ACC112 (cell line): ENCODE measurements at regions not wholly inside any gene's neighbourhood (a gene's known extent, or its start where the extent isn't known, plus 50 kb on each side); places are given as distances from the start of the nearest gene placed in this dataset.
A peak's percentile ranks its signal among the peaks of the same experiment; 100 is the strongest.
"Not testable (repeated sequence)": the region's sequence is repeated elsewhere in the genome, so short reads cannot be mapped to it uniquely, and the experiment has no call there.

Experiments used
- H2AFZ ChIP-seq: fragments of 200-600 bp; sonication (generic); one replicate; pipeline ENCODE4 v1.6.0; 2017; ENCODE audit warnings: antibody characterized with exemption, low read length; ENCODE audit not compliant: unreplicated experiment
- H3K27ac ChIP-seq: fragments of 200-600 bp; sonication (generic); 2 replicates; pipeline ENCODE4 v1.5.1; 2014; ENCODE audit warnings: low read depth, mild to moderate bottlenecking, antibody characterized with exemption, low read length, moderate library complexity
- H3K27me3 ChIP-seq: fragments of 200-600 bp; sonication (generic); 2 replicates; pipeline ENCODE4 v1.6.1; 2014; ENCODE audit warnings: mild to moderate bottlenecking, antibody characterized with exemption, low read length, moderate library complexity, mixed read lengths; ENCODE audit not compliant: insufficient read depth
- H3K36me3 ChIP-seq: fragments of 200-600 bp; sonication (generic); 2 replicates; pipeline ENCODE4 v1.6.1; 2016; ENCODE audit warnings: mild to moderate bottlenecking, antibody characterized with exemption, low read length, moderate library complexity, mixed read lengths; ENCODE audit not compliant: insufficient read depth
- H3K4me1 ChIP-seq: fragments of 200-600 bp; sonication (generic); one replicate; pipeline ENCODE4 v1.6.1; 2016; ENCODE audit warnings: low read length, mixed read lengths; ENCODE audit not compliant: insufficient read depth, unreplicated experiment, control insufficient read depth
- H3K4me3 ChIP-seq: fragments of 200-600 bp; sonication (generic); 2 replicates; pipeline ENCODE4 v1.5.1; 2014; ENCODE audit warnings: mild to moderate bottlenecking, low read depth, low read length
- H3K79me2 ChIP-seq: fragments of 200-600 bp; sonication (generic); one replicate; pipeline ENCODE4 v1.6.0; 2016; ENCODE audit warnings: low read length; ENCODE audit not compliant: control insufficient read depth, unreplicated experiment, insufficient read depth

DNA sequence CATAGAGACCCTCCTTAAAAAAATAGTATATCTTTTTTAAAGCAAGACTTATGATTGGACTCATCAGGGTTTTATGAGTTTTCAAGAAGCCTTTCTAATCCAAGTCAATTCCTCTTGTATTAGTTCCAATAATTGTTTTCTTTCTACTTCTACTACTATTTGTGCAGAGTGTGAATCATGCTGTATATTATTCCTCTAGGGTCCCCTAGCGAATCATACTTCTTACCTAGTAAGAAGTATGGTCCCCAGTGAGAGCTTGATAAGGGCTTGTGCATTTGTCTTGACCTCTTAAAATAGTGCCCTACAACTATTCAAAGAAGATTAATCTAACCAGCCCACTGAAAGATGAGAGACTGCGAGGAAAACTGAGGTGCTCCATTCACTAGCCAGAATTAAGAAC, 715.7 kb upstream of the ZP4 start:
- Histone ChIP-seq H3K27me3 (no peaks in the 10 kb centered on the region), H2AFZ (no peak overlapping the region), H3K79me2 (no peaks in the 10 kb centered on the region), H3K36me3 (no peaks in the 10 kb centered on the region), H3K4me1 (no peaks in the 10 kb centered on the region), H3K4me3 (no peak overlapping the region), H3K27ac (no peak overlapping the region)

DNA sequence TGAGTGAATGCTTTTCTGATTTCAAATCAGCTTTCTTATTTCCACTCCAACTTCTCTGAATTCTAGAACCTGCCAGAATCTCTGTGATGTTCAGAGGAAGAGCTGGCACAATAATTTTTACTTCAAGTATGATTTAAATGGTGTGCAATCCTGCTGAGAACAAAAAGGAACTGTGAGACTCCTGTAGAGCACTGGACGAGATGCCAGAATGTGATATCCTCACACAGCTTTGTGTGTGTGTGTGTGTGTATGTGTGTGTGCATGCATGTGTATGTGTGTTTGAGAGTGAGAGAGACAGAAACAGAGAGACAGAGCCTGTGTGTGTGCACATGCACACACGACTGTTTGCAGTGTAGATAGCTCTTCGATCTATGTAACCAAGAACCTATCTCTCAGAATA, 713.6 kb upstream of the ZP4 start:
- Histone ChIP-seq H3K79me2 (no peaks in the 10 kb centered on the region), H3K4me3 (no peak overlapping the region), H3K27ac (no peak overlapping the region), H3K4me1 (no peaks in the 10 kb centered on the region), H3K36me3 (no peaks in the 10 kb centered on the region), H3K27me3 (no peaks in the 10 kb centered on the region), H2AFZ (no peak overlapping the region)

DNA sequence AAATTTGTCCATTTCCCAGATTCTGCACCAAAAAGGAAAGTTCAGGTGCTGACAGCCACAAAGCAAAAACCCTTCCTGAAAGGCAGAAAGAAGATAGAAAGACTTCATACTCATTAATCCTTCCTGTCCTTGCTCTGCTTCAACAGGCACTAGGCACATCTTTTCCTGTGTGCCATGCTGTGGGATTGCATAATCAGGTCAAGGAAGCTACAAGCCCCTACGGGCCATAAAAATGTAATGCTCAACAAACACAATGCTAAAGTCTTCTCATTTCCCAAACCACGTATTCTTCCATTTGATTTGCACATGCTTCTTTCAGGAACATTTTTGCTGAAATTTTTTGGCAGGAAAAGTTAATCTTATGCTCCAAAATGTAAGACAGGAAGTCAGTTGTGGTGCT, 710.9 kb upstream of the ZP4 start:
- H2AFZ ChIP-seq, H3K27ac ChIP-seq, H3K4me3 ChIP-seq, H3K4me1 ChIP-seq, H3K27me3 ChIP-seq, H3K36me3 ChIP-seq, H3K79me2 ChIP-seq: not testable (repeated sequence)

DNA sequence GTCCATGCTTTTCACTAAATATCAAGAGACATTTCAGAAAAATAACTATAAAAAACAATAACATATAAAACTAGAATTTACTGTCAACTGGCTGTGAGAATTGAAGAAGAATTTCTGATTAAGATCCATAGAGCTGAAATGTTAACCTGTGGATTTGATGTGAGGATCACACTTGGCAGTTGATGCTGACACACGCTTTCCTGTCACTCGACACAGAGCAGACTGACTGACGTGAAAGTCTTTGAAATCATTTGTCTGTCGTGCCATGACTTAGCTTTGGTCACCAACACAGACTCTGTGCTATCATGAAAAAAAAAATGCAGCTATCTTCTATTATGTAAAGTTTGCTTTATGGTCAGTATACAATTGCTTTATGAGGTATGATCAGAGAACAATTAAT, 706.0 kb upstream of the ZP4 start:
- Histone ChIP-seq H3K27ac (no peak overlapping the region), H3K27me3 (no peaks in the 10 kb centered on the region), H3K36me3 (no peaks in the 10 kb centered on the region), H2AFZ (no peak overlapping the region), H3K79me2 (no peaks in the 10 kb centered on the region), H3K4me3 (no peak overlapping the region), H3K4me1 (no peaks in the 10 kb centered on the region)

DNA sequence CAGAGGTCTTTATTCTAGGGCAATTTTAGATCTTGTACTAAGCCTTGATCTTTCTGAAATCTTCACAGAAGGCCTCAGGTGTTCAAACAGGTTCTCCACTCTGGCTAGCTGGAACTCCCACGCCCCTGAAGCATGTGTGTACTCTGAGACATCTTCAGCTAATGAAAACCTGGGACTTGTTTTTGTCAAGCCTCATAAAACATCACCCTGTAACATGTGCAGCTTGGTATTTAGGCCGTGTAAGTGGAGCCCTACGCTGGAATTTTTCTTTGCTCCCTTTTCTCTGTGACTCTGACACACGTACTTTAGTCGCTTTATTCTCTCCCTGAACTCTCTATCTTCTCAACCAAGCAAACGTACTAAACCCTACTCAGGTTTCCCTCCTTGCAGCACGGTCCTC, 701.9 kb upstream of the ZP4 start:
- Histone ChIP-seq H3K27me3 (no peaks in the 10 kb centered on the region), H3K79me2 (no peaks in the 10 kb centered on the region), H2AFZ (no peak overlapping the region), H3K4me3 (no peak overlapping the region), H3K36me3 (no peaks in the 10 kb centered on the region), H3K4me1 (peaks cover 6% of the 10 kb centered on the region), H3K27ac (no peak overlapping the region)

DNA sequence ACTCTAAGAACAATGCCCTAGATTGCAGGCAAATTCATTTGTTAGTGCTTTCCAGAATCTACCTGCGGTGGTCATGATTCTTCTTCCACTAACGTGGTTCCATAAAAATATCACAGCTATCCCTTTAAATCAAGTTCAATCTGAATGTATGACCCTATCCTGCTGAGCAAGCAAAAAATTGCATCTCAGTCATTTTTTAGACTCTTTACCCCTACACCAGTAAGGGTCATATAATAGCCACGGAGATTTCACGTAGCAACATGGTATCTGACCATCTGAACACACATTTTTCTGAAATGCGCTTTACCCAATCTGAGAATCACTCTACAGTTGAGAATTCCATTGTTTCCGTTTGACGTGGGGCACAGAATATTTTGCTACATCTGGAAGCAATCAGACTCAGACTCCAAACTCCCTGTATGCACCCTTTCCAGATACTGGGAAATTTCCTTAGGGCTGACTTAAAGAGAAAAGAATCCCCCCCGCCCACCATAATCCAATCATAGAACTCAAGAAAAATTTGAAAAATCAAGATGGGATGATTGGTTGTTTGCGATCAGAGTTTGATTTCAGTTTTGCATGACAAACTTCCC, 699.2 kb upstream of the ZP4 start:
- H3K27me3 ChIP-seq: no peaks in the 10 kb centered on the region
- no peaks in the 10 kb centered on the region for H3K79me2 ChIP-seq
- H3K36me3 ChIP-seq: no peaks in the 10 kb centered on the region
- peak overlapping the region; percentile 44 for H3K27ac ChIP-seq
- H3K4me3 ChIP-seq: peak overlapping the region; percentile 54
- peak overlapping the region; percentile 53 for H2AFZ ChIP-seq
- H3K4me1 ChIP-seq: peaks cover 6% of the 10 kb centered on the region

DNA sequence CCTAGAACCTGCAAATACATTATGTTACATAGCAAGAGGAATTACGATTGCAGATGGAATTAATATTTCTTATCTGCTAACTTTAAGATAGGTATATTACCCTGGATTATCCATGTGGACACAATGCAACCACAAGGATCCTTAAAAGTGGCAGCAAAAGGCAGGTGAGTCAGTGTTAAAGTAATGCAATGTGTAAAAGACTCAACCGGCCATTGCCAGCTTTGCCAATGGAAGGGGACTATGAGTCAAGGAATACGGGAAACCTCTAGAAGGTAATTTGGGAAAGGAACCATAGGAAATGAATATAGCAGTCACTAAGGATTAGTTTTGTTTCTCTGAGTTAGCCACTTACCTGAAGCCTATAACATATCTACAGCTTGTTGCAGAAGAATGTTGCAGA, 692.1 kb upstream of the ZP4 start:
- Histone ChIP-seq H3K36me3 (no peaks in the 10 kb centered on the region), H3K79me2 (no peaks in the 10 kb centered on the region), H3K4me3 (no peak overlapping the region), H3K27me3 (no peaks in the 10 kb centered on the region), H3K4me1 (no peaks in the 10 kb centered on the region), H3K27ac (no peak overlapping the region), H2AFZ (no peak overlapping the region)

DNA sequence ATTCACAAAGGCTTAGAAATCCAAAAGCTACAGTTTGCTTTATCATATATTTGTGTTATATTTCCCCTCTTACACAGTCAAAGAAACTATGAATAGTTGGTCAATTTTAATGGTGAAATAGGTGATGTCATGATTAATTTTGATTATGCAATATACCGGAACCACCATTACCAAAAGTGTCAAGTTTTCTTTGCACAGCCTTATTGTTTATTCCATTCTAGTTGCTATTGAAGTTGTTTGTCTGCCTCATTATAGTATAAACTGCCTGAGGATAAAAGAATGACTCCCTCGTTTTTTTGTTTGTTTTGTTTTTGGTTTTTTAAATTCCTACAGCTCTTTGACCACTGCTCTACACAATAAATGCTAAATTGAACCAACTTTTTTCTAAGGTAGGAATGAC, 690.6 kb upstream of the ZP4 start:
- Histone ChIP-seq H2AFZ (no peak overlapping the region), H3K4me1 (no peaks in the 10 kb centered on the region), H3K36me3 (0 out of 2 replicates have a peak, but pooled peaks cover 3% of the 10 kb centered on the region), H3K27me3 (no peaks in the 10 kb centered on the region), H3K27ac (no peak overlapping the region), H3K4me3 (no peak overlapping the region), H3K79me2 (no peaks in the 10 kb centered on the region)

DNA sequence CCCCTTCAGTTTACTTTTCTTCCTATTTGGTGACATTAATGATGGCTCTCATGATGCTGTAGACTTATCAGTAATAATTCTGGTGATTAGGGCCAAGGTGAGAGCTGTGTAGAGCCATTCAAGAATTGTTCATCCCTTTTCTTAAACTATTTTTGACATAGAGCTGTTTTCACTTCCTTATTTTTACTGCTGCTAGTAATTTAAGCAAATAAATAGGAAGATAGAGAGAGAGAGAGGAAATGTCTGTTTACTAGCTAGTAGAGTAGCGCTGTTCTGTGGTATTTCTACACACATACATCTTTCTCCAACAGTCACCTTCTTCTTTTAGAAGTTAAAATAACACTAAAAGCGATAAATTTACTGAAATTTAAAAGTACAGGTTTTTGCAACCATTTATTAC, 678.0 kb upstream of the ZP4 start:
- H2AFZ ChIP-seq: no peak overlapping the region
- H3K27ac ChIP-seq: no peak overlapping the region
- H3K27me3 ChIP-seq: no peaks in the 10 kb centered on the region

DNA sequence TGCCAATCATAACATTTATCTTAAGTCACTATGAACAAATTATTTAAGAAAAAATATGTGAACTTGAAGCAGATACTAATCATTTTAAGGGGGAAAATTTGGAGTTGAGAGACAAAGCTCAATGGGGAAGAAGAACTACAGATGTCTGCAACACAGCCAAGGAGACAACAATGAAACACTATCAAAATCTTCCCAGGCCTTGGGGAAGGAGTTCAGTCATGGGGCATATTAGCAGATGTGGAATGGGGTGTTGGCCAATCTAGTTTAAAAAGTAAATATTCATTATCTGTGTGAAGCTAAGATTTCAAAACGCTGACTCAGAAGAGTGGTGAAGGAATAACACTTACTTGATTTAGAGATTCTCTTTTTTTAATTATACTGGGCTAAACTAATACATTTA, 671.6 kb upstream of the ZP4 start:
- Histone ChIP-seq H2AFZ (no peak overlapping the region), H3K36me3 (no peaks in the 10 kb centered on the region), H3K27me3 (no peaks in the 10 kb centered on the region), H3K4me3 (no peak overlapping the region), H3K4me1 (peaks cover 7% of the 10 kb centered on the region), H3K27ac (no peak overlapping the region), H3K79me2 (no peaks in the 10 kb centered on the region)

More for the DNA sequence above, 678.0 kb upstream of the ZP4 start:
- H3K4me3 ChIP-seq: no peak overlapping the region
- H3K79me2 ChIP-seq: no peaks in the 10 kb centered on the region
- no peaks in the 10 kb centered on the region for H3K4me1 ChIP-seq
- H3K36me3 ChIP-seq: no peaks in the 10 kb centered on the region

DNA sequence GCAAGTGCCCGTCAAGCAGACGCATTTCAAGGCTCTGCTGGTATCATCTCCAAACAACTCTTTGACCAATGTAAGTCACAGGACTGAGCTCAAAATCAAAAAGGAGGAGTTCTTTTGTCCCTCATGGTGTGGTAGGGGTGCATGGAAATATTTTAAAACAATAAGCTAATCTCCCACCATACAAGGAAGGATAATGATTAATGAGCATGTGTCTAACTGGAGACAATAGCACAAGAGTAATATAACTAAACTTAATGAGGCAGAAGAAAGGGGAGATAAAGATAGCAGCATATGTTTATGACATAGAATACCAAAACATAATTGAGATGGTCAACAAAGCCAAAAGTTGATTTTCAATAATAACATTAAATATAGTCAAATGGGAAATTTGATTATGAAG, 668.0 kb upstream of the ZP4 start:
- Histone ChIP-seq H3K4me1 (peaks cover 7% of the 10 kb centered on the region), H3K36me3 (no peaks in the 10 kb centered on the region), H3K27me3 (no peaks in the 10 kb centered on the region), H2AFZ (no peak overlapping the region), H3K27ac (no peak overlapping the region), H3K79me2 (no peaks in the 10 kb centered on the region), H3K4me3 (no peak overlapping the region)
